ENCODE measurements at regions not wholly inside any gene's neighbourhood (a gene's known extent, or its start where the extent isn't known, plus 50 kb on each side); places are given as distances from the start of the nearest gene placed in this dataset.
"Not testable (repeated sequence)": the region's sequence is repeated elsewhere in the genome, so short reads cannot be mapped to it uniquely, and the experiment has no call there.

DNA sequence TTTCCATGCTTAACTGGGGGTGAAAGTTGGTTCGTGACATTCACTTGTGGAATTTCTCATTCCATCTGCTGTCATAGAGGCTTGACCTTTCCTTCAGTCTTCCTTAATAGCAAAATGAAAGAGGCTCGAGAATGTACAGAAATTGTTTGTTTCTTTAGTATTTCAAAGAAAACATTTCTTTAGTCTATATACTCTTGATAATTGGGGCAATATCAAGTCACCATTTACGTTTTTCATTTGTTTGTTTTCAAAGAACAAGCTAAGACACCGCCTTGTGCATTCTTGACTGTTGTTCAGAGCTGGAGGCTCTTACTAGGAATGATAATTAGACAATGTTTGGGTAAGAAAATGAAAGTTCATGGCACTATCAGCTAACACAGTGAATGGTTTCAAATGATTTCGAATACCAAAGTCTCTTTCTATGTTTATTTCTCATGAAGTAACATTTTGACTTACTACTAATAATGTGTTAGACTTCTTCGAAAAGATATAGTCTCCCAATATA lies 835.4 kb downstream of the SEMA5A start:
- DNase-seq (ENCODE audit: low read depth in 3 of 3): no peak

- no peak for DNase-seq (ENCODE audit: low read depth in 3 of 3)
Measured at GRCh38 chr5:8714198-8714597, 831.7 kb downstream of the SEMA5A start.

DNA sequence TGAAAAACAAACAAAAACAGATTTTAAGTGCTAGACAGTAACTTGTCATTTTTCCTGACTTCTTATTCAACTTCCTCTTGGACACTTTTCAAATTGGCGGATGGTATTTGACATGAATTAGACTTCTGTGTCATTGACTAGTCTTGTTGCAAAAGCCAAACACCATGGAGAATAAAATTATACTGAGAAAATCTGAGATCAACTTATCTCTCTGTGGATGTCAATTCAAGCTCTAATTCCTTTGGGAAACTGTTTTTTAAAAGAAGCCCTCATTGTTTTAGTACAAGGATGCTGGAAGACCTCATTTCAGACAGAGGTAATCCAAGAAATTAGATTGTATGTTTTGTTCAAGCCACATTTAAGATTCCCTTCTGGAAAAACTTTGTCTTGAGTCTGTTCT lies 831.0 kb downstream of the SEMA5A start:
- DNase-seq (ENCODE audit: low read depth in 3 of 3): no peak

- DNase-seq (ENCODE audit: low read depth in 3 of 3): no peak
Measured at GRCh38 chr5:8719796-8720195, 826.1 kb downstream of the SEMA5A start.

DNA sequence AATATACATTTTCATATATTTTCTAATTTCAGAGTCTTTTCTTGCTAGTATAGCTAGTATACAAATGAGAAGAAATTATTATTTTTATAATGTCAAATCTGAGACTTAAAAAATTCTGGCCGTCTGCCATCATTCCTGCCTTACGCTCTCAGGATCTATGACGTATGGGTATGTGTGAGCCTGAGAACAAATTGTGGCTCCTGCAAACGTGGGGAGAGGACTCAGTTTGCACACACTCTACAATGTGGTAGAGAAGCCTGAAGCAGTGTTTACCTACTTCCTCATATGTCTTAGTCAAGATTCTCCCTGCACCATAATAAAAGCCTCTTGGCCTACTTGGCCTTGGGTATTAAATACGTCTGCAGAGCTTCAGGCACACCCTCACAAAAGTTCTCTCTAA lies 825.4 kb downstream of the SEMA5A start:
- DNase-seq (ENCODE audit: low read depth in 3 of 3): no peak

DNA sequence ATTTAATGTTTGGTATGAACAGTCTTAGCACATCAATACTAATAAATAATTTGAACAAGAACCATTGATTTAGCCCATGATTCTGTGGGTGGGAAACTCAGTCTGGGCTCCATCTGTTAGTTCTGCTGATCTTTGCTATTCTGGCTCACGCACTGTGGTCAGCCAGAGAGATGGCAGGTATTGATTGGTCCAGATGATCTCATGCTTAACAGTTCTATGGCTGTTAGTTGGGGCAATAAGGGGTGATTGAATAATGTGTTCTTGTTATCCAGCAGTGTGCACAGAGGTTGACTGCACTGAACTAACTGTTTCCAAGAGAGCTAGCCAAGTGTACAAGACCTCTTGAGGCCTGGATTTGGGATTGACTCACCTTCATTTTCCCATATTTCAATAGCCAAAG lies 824.3 kb downstream of the SEMA5A start:
- no peak for DNase-seq (ENCODE audit: low read depth in 3 of 3)

GRCh38 chr5:8726383-8727036 lies 819.4 kb downstream of the SEMA5A start:
- DNase-seq (ENCODE audit: low read depth in 3 of 3): no peak

- DNase-seq (ENCODE audit: low read depth in 3 of 3): no peak
Measured at GRCh38 chr5:8727396-8727795, 818.5 kb downstream of the SEMA5A start.

DNA sequence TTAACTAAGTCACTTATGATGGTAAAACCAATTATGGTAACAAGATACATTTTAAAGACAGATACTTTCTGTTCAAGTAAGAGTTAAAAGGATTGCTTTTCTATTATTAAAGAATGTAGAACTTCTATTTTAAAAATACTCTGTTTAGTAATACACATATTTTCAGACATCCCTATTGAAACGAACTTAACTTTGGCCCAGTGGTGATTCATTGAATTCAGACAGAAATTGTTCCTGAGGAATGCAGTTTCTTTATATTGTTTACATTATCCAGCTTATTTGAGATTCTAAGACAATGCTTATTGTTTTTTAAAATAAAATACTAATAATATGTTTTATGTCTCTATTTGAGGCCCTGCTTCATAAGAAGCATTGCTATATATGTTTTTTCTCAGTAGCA lies 816.4 kb downstream of the SEMA5A start:
- no peak for DNase-seq (ENCODE audit: low read depth in 3 of 3)

DNA sequence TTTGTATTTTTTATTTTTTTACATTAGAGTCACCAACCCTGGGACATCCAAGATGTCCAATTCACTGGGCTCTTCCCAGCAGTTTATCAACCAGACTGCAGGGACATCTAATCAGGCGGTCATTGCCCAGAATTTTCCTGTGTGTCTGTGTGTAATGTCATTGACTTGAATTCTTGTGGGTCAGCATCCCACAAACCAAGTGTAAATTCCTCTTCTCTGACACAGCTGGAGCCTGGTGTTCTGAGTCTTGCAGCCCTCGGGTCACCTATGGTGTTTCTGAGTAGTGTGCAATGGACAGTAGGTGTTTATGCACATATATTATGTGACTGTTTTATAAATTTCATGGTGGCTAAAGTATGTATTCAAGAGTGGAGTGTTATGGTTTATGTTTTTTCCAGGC lies 815.7 kb downstream of the SEMA5A start:
- DNase-seq (ENCODE audit: low read depth in 3 of 3): no peak

DNA sequence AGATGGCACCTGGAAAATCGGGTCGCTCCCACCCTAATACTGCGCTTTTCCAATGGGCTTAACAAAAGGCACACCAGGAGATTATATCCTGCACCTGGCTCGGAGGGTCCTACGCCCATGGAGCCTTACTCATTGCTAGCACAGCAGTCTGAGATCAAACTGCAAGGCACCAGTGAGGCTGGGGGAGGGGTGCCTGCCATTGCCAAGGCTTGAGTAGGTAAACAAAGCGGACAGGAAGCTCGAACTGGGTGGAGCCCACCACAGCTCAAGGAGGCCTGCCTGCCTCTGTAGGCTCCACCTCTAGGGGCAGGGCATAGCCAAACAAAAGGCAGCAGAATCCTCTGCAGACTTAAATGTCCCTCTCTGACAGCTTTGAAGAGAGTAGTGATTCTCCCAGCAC lies 814.8 kb downstream of the SEMA5A start:
- DNase-seq (ENCODE audit: low read depth in 3 of 3): not testable (repeated sequence)

GRCh38 chr5:8740595-8740994 lies 805.3 kb downstream of the SEMA5A start:
- no peak for DNase-seq (ENCODE audit: low read depth in 3 of 3)

- no peak for DNase-seq (ENCODE audit: low read depth in 3 of 3)
Measured at GRCh38 chr5:8749556-8749955, 796.3 kb downstream of the SEMA5A start.

DNA sequence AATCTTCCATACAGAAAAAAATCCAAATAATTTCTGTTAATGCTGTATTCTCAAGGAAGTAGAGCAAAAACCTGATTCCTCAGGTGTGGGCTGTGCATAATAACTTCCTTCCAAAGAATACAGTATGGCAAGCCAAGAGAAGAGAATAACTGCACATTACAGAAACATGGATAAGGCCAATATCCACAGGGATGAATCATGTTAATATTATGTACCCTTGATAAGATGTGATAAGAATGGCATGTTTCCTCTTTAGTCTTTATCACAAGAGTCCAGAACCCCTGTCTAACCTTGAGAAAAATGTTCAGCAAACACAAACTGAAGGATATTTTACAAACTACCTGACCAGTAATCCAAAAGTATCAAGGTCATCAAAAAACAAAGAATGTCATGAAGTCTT lies 795.8 kb downstream of the SEMA5A start:
- no peak for DNase-seq (ENCODE audit: low read depth in 3 of 3)

GRCh38 chr5:8751971-8752370 lies 793.9 kb downstream of the SEMA5A start:
- no peak for DNase-seq (ENCODE audit: low read depth in 3 of 3)

GRCh38 chr5:8752595-8752994 lies 793.3 kb downstream of the SEMA5A start:
- no peak for DNase-seq (ENCODE audit: low read depth in 3 of 3)

GRCh38 chr5:8756498-8757084 lies 789.3 kb downstream of the SEMA5A start:
- no peak for DNase-seq (ENCODE audit: low read depth in 3 of 3)

- no peak for DNase-seq (ENCODE audit: low read depth in 3 of 3)
Measured at GRCh38 chr5:8765886-8766285, 780.0 kb downstream of the SEMA5A start.

GRCh38 chr5:8766448-8766847 lies 779.4 kb downstream of the SEMA5A start:
- no peak for DNase-seq (ENCODE audit: low read depth in 3 of 3)

- DNase-seq (ENCODE audit: low read depth in 3 of 3): no peak
Measured at GRCh38 chr5:8767111-8767510, 778.8 kb downstream of the SEMA5A start.

DNA sequence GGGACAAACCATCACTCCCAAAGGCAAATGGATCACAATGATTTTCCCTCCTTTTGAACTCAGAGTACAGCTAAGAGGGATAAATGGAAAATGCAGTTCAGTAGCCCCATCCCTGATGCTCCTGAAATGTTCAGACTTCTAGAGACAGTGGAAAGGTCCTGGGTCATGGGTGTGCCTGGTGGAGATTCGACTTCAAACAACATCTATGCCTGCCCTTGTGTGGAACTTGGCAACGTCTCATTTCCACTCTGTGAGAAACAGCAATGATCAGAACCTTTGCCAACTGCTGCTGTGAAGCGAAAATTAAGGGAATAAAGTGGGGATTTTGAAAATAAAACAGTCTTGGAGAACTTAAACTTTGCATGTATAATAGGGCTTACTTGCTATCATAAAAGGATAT lies 778.1 kb downstream of the SEMA5A start:
- no peak for DNase-seq (ENCODE audit: low read depth in 3 of 3)

DNA sequence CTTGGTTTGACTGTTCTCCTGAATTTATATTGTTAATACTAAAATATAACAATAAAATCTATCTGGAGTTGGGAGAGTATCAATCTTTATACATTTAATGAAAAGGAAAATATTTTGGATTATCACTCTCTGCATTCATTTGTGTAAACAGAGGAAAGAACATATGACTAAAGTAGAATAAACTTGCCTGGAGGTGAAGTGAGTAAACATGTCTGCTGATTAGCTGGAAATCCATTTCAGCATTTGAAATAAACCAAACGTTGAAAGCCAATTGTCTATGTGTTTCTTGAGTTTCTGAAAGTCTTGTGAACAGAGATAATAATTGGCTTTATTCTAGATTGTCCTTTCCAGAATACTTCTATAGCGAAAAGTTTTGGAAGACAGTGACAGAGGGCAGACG lies 776.2 kb downstream of the SEMA5A start:
- DNase-seq (ENCODE audit: low read depth in 3 of 3): no peak

DNA sequence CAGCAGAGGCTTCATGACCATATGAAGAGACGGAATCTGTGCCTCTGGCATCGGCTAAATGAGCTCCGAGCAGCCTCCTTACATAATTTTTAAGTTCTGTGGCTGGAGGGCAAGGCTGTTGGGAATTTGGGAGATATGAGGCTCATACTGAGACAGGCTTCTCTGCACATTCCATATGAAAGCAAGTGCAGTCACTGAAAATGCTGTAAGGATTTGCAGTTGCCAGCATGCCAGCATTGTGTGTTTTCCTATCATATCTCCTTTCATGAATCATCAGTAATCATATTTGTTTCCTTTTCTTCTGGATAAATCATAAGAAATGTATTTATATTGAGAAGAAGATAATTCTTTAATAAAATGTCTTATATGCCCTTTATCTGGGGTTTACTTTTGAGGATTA lies 775.4 kb downstream of the SEMA5A start:
- DNase-seq (ENCODE audit: low read depth in 3 of 3): no peak
